Bronchial epithelial cell (primary cell): ENCODE measurements at regions not wholly inside any gene's neighbourhood (a gene's known extent, or its start where the extent isn't known, plus 50 kb on each side); places are given as distances from the start of the nearest gene placed in this dataset.

ENCODE experiments used
- DNase-seq: peaks from one replicate; pipeline ENCODE4 v3.0.0-alpha.2; 2010; ENCODE audit warnings: low read depth
- FAIRE-seq: peaks from 2 replicates; lab custom pipeline; 2011; peaks lifted over from hg19 to GRCh38; lab: Jason Lieb, UNC
- H3K27me3 ChIP-seq: 2 replicates; pipeline ENCODE4 v1.5.1; 2011; ENCODE audit warnings: low read length; ENCODE audit not compliant: control insufficient read depth, insufficient read depth
- H3K36me3 ChIP-seq: 2 replicates; pipeline ENCODE4 v1.5.1; 2011; ENCODE audit warnings: low read length; ENCODE audit not compliant: control insufficient read depth, insufficient read depth
- H3K4me3 ChIP-seq: 2 replicates; pipeline ENCODE4 v1.5.1; 2011; ENCODE audit warnings: mild to moderate bottlenecking, low read depth, low read length, control low read depth
- CTCF ChIP-seq: IDR thresholded peaks from 2 replicates; pipeline ENCODE4 v1.5.1; 2011; ENCODE audit warnings: mild to moderate bottlenecking, moderate library complexity, low read length, control low read depth, inconsistent platforms; ENCODE audit not compliant: insufficient read depth, severe bottlenecking

DNA sequence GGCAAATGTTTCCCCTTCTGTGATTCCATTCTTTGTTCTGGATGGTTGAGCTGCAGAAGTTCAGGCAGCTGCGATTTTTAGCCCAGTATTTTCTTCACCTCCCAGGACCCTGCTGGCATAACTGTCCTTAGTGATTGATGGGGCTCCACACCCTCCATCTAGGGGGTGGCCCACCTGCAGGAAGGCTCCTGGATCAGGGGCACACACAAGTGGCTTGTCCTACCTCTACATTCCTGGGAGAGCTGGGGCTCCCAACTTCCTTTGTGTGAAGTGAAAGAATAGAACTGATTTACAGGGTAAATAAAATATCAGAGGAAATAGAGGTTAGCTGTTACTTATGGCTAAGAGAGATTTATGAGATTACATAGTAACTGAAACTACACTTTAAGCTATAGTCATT lies 129.5 kb upstream of the MAP3K7 start:
- DNase-seq, result no peak
- Histone ChIP-seq H3K27me3 (no peaks in the 10 kb centered on the region), H3K4me3 (no peak overlapping the region), H3K36me3 (no peaks in the 10 kb centered on the region)
- no peak for FAIRE-seq
- no peak for TF ChIP-seq CTCF

GRCh38 chr6:90715093-90715655 lies 128.3 kb upstream of the MAP3K7 start:
- Histone ChIP-seq H3K4me3 (no peak overlapping the region), H3K36me3 (no peaks in the 10 kb centered on the region), H3K27me3 (no peaks in the 10 kb centered on the region)
- TF ChIP-seq CTCF, result no peak
- peak; percentile 72 for DNase-seq
- no peak for FAIRE-seq

DNA sequence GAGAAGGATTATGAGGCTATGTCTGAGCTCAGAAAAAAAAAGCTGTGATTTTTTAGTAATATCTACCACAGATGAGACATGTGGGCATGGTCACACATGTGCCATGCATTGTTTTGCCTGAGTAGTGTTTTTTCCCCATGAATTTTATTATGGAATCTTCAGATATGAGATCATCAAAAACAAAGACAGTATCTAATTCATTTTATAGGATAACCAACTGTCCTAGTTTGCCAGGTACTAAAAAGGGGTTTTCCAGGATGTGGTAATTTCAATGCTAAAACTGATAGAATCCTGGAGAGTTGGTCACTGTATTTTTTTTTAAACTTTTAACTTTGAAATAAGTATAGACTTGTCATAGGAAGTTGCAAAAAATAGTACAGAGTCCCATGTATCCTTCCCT lies 127.4 kb upstream of the MAP3K7 start:
- FAIRE-seq (no peak), DNase-seq (peak; percentile 67)
- no peak for TF ChIP-seq CTCF
- H3K36me3 ChIP-seq, result no peaks in the 10 kb centered on the region
- H3K4me3 ChIP-seq, result no peak overlapping the region
- H3K27me3 ChIP-seq, result no peaks in the 10 kb centered on the region

DNA sequence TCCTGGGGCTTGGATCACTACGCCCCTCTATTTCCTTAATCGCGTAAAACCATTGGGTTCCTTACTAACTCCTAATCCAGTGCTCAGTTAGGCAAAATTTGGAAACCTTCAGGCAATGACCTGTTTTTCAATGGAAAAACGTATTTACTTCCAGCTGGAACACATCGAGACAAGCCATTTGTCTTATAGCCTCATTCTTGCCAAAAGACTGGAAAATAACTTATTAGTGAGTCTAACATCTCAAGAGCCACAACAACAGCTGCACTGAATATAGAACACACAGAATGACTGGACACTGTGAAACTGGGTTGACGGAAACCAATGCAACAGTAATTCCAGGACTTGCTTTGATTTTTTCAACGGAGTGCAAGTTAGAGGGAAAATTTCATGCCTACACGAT lies 125.2 kb upstream of the MAP3K7 start:
- no peak for TF ChIP-seq CTCF
- no peak for FAIRE-seq
- Histone ChIP-seq H3K4me3 (no peak overlapping the region), H3K27me3 (no peaks in the 10 kb centered on the region), H3K36me3 (no peaks in the 10 kb centered on the region)
- no peak for DNase-seq

GRCh38 chr6:90709431-90709996 lies 122.6 kb upstream of the MAP3K7 start:
- Histone ChIP-seq H3K36me3 (no peaks in the 10 kb centered on the region), H3K4me3 (no peak overlapping the region), H3K27me3 (no peaks in the 10 kb centered on the region)
- no peak for TF ChIP-seq CTCF
- FAIRE-seq, result no peak
- no peak for DNase-seq
